SK-N-SH (cell line): ENCODE measurements at regions not wholly inside any gene's neighbourhood (a gene's known extent, or its start where the extent isn't known, plus 50 kb on each side); places are given as distances from the start of the nearest gene placed in this dataset.

Experiments
- CTCF ChIA-PET: fragments of 300-600, 350-600 bp; formaldehyde crosslinking; extraction: SDS; loops from one replicate; lab custom pipeline; 2021; lab: Yijun Ruan, JAX
- POLR2A ChIA-PET: fragments of 350-600 bp; sonication (Branson Sonifier 250); formaldehyde crosslinking; extraction: SDS; loops from one replicate; lab custom pipeline; 2020; ENCODE audit warnings: antibody characterized with exemption, inconsistent platforms; lab: Yijun Ruan, JAX
- DNase-seq: peaks from one replicate; pipeline ENCODE4 v3.0.0; 2012
- H2AFZ ChIP-seq: fragments of 200-600 bp; sonication (generic); 2 replicates; pipeline ENCODE4 v1.8.1; 2016; ENCODE audit warnings: antibody characterized with exemption, mild to moderate bottlenecking, low read depth
- H3F3A ChIP-seq: fragments of 200-600 bp; sonication (generic); replicated peaks from 2 replicates; pipeline ENCODE3; 2016; ENCODE audit warnings: antibody characterized with exemption, mild to moderate bottlenecking; ENCODE audit not compliant: insufficient read depth
- H3K27ac ChIP-seq, 2 experiments: fragments of 200-500 bp in 1 of 2; fragments of 200-600 bp in 1 of 2; sonication (Bioruptor generic) in 1 of 2; sonication (generic), shearing (Covaris generic) in 1 of 2; 2 replicates each; pipeline versions ENCODE4 v1.5.1 to v1.6.1; 2014 to 2016; ENCODE audit warnings: low read depth in 2 of 2, inconsistent platforms in 1 of 2, low read length in 1 of 2, mild to moderate bottlenecking in 1 of 2, mixed read lengths in 1 of 2
- H3K27me3 ChIP-seq: fragments of 200-600 bp; sonication (generic), shearing (Covaris generic); 2 replicates; pipeline ENCODE4 v1.6.1; 2016; ENCODE audit warnings: mixed run types; ENCODE audit not compliant: insufficient read depth
- H3K36me3 ChIP-seq, 2 experiments: fragments of 200-500 bp in 1 of 2; fragments of 200-600 bp in 1 of 2; sonication (Bioruptor generic) in 1 of 2; sonication (generic) in 1 of 2; replicated peaks in 1 of 2; 2 replicates each; pipeline versions ENCODE3 to v1.5.1; 2014 to 2016; ENCODE audit warnings: low read length in 1 of 2, mild to moderate bottlenecking in 1 of 2; ENCODE audit not compliant: insufficient read depth in 2 of 2, control insufficient read depth in 1 of 2
- H3K4me1 ChIP-seq, 2 experiments: fragments of 200-500 bp in 1 of 2; fragments of 200-600 bp in 1 of 2; sonication (Bioruptor generic) in 1 of 2; sonication (generic), shearing (Covaris generic) in 1 of 2; 2 replicates each; pipeline versions ENCODE4 v1.5.1 to v1.6.1; 2014 to 2016; ENCODE audit warnings: low read depth in 1 of 2, low read length in 1 of 2, mixed run types in 1 of 2; ENCODE audit not compliant: insufficient read depth in 2 of 2, control insufficient read depth in 1 of 2
- H3K4me2 ChIP-seq: fragments of 200-600 bp; sonication (generic), shearing (Covaris generic); 2 replicates; pipeline ENCODE4 v1.6.1; 2017; ENCODE audit warnings: mixed run types
- H3K4me3 ChIP-seq, 2 experiments: fragments of 200-500 bp in 1 of 2; fragments of 200-600 bp in 1 of 2; sonication (Bioruptor generic) in 1 of 2; sonication (generic), shearing (Covaris generic) in 1 of 2; 2 replicates each; pipeline versions ENCODE4 v1.5.1 to v1.8.1; 2014 to 2016; ENCODE audit warnings: low read depth in 2 of 2, inconsistent platforms in 1 of 2, low read length in 1 of 2, mild to moderate bottlenecking in 1 of 2, mixed read lengths in 1 of 2, moderate library complexity in 1 of 2
- H3K79me2 ChIP-seq: fragments of 200-600 bp; sonication (generic); 2 replicates; pipeline ENCODE4 v1.8.1; 2017; ENCODE audit warnings: mild to moderate bottlenecking; ENCODE audit not compliant: insufficient read depth
- H3K9ac ChIP-seq: fragments of 200-600 bp; sonication (generic); 2 replicates; pipeline ENCODE4 v1.6.1; 2017; ENCODE audit warnings: mixed run types
- H3K9me2 ChIP-seq: fragments of 200-600 bp; sonication (generic); 2 replicates; pipeline ENCODE4 v1.6.1; 2017; ENCODE audit warnings: mixed run types
- H3K9me3 ChIP-seq: fragments of 200-600 bp; sonication (generic); 2 replicates; pipeline ENCODE4 v1.6.1; 2017; ENCODE audit warnings: mixed run types, mild to moderate bottlenecking, moderate library complexity
- H4K20me1 ChIP-seq: fragments of 200-600 bp; sonication (generic); 2 replicates; pipeline ENCODE4 v1.6.1; 2017; ENCODE audit warnings: mild to moderate bottlenecking, mixed run types; ENCODE audit not compliant: insufficient read depth
- CHD2 ChIP-seq: fragments of 150-350 bp; IDR thresholded peaks from 2 replicates; pipeline ENCODE4 v1.6.1; 2018; ENCODE audit warnings: low read length; ENCODE audit not compliant: partially characterized antibody
- CTCF ChIP-seq: fragments of 200-600 bp; sonication (generic); IDR thresholded peaks from 2 replicates; pipeline ENCODE4 v1.6.1; 2017; ENCODE audit warnings: antibody characterized with exemption, mild to moderate bottlenecking, moderate library complexity
- EZH2phosphoT487 ChIP-seq: fragments of 200-600 bp; sonication (generic); IDR thresholded peaks from 2 replicates; pipeline ENCODE4 v1.6.1; 2017; ENCODE audit warnings: low read depth, mixed run types, mild to moderate bottlenecking, antibody characterized with exemption, moderate library complexity, borderline replicate concordance
- FOXJ3 ChIP-seq: sonication (generic); formaldehyde crosslinking; IDR thresholded peaks from 2 replicates; pipeline ENCODE4 v1.5.1; 2020; ENCODE audit warnings: mild to moderate bottlenecking, missing genetic modification reagents
- GABPA ChIP-seq: IDR thresholded peaks from 2 replicates; pipeline ENCODE4 v1.4.0; 2012; ENCODE audit warnings: low read depth, mild to moderate bottlenecking
- JUND ChIP-seq: IDR thresholded peaks from 2 replicates; pipeline ENCODE4 v1.4.0; 2012
- MXI1 ChIP-seq: IDR thresholded peaks from 2 replicates; pipeline ENCODE4 v1.6.1; 2012; ENCODE audit warnings: mild to moderate bottlenecking, low read depth, low read length, improper control_type of control experiment
- NFIC ChIP-seq: IDR thresholded peaks from 2 replicates; pipeline ENCODE4 v1.4.0; 2012; ENCODE audit warnings: borderline replicate concordance
- NRF1 ChIP-seq: IDR thresholded peaks from 2 replicates; pipeline ENCODE4 v1.6.1; 2012; ENCODE audit warnings: low read depth, mild to moderate bottlenecking, low read length
- RCOR1 ChIP-seq: fragments of 150-350 bp; IDR thresholded peaks from 2 replicates; pipeline ENCODE4 v1.6.1; 2017; ENCODE audit warnings: antibody characterized with exemption, low read length
- REST ChIP-seq: IDR thresholded peaks from 2 replicates; pipeline ENCODE4 v1.6.1; 2012; ENCODE audit warnings: mild to moderate bottlenecking, low read depth, low read length, moderate library complexity
- RFX5 ChIP-seq: IDR thresholded peaks from 2 replicates; pipeline ENCODE4 v1.6.1; 2012; ENCODE audit warnings: mild to moderate bottlenecking, improper control_type of control experiment, low read length
- RXRA ChIP-seq: IDR thresholded peaks from 2 replicates; pipeline ENCODE4 v1.4.0; 2012; ENCODE audit warnings: low read depth, mild to moderate bottlenecking, borderline replicate concordance
- SIN3A ChIP-seq: IDR thresholded peaks from 2 replicates; pipeline ENCODE4 v1.6.1; 2012; ENCODE audit warnings: low read depth, mild to moderate bottlenecking, low read length, moderate library complexity, borderline replicate concordance
- SMC3 ChIP-seq: IDR thresholded peaks from 2 replicates; pipeline ENCODE4 v1.6.1; 2012; ENCODE audit warnings: low read depth, low read length, improper control_type of control experiment
- TAF1 ChIP-seq: IDR thresholded peaks from 2 replicates; pipeline ENCODE4 v1.6.1; 2012; ENCODE audit warnings: low read depth, mild to moderate bottlenecking, low read length, moderate library complexity, borderline replicate concordance
- TCF12 ChIP-seq: IDR thresholded peaks from 2 replicates; pipeline ENCODE4 v1.4.0; 2012
- TEAD4 ChIP-seq: IDR thresholded peaks from 2 replicates; pipeline ENCODE4 v1.4.0; 2012; ENCODE audit warnings: mild to moderate bottlenecking, borderline replicate concordance; ENCODE audit not compliant: insufficient read depth
- USF2 ChIP-seq: fragments of 150-350 bp; IDR thresholded peaks from 2 replicates; pipeline ENCODE4 v1.6.1; 2017; ENCODE audit warnings: antibody characterized with exemption, low read length, low read depth, borderline replicate concordance
- YY1 ChIP-seq: IDR thresholded peaks from 2 replicates; pipeline ENCODE4 v1.4.0; 2012; ENCODE audit warnings: low read depth, mild to moderate bottlenecking
- WGBS: methylation state at CpG from one replicate; pipeline ENCODE4 v1.1.6; 2017; ENCODE audit warnings: low lambda C conversion rate; 5-methylcytosine and 5-hydroxymethylcytosine counted together

GRCh38 chr9:32706725-32707100 is 71.2 kb upstream of the TAF1L start (continued):
- TF ChIP-seq CHD2 (no peak), RXRA (no peak)

GRCh38 chr9:32707326-32707725 is 71.9 kb upstream of the TAF1L start:
- POLR2A ChIA-PET: no interaction called here

GRCh38 chr9:32708480-32709150 is 73.1 kb upstream of the TAF1L start:
- Histone ChIP-seq H3K27ac (no peak overlapping the region), H3K9ac (no peak overlapping the region), H3K9me3 (no peaks in the 10 kb centered on the region), H3K36me3 (no peaks in the 10 kb centered on the region), H2AFZ (no peak overlapping the region), H3K79me2 (no peaks in the 10 kb centered on the region), H3K9me2 (no peaks in the 10 kb centered on the region), H3F3A (no peaks in the 10 kb centered on the region), H3K4me3 (no peak overlapping the region), H4K20me1 (no peaks in the 10 kb centered on the region), H3K4me1 (no peaks in the 10 kb centered on the region; a peak in 1 of 4 replicates), H3K4me2 (no peak overlapping the region), H3K27me3 (no peaks in the 10 kb centered on the region; the same call in 1 of the 2 replicates)
- 16% methylated on average over 3 of the region's 3 CpGs for WGBS
- ChIA-PET CTCF (no interaction called here), POLR2A (no interaction called here)
- DNase-seq: no peak
- TF ChIP-seq SMC3 (no peak), TEAD4 (no peak), MXI1 (no peak), TCF12 (no peak), RFX5 (no peak), CHD2 (no peak), EZH2phosphoT487 (no peak), JUND (no peak), CTCF (no peak), FOXJ3 (CRISPR knock-in tag) (no peak), REST (no peak), RCOR1 (no peak), GABPA (no peak)

More at GRCh38 chr9:32707326-32707725, 71.9 kb upstream of the TAF1L start:
- Histone ChIP-seq H3K27ac (no peak overlapping the region), H3K4me2 (no peak overlapping the region), H3K79me2 (no peaks in the 10 kb centered on the region), H3K36me3 (no peaks in the 10 kb centered on the region), H3K9me2 (no peaks in the 10 kb centered on the region), H2AFZ (no peak overlapping the region), H3K9ac (no peak overlapping the region), H4K20me1 (no peaks in the 10 kb centered on the region), H3K9me3 (no peaks in the 10 kb centered on the region), H3F3A (no peaks in the 10 kb centered on the region), H3K4me1 (no peaks in the 10 kb centered on the region; a peak in 1 of 4 replicates), H3K4me3 (no peak overlapping the region), H3K27me3 (no peaks in the 10 kb centered on the region; the same call in 1 of the 2 replicates)
- no peak for DNase-seq
- CTCF ChIA-PET: interaction anchor here (0.6 to 1.1 kb wide), 2 partner anchors 128 to 235 kb away, joined by 3 to 4 read pairs; no protein-coding TSS in a partner anchor
- TF ChIP-seq SIN3A: no peak
- no peak for TF ChIP-seq RFX5
- TF ChIP-seq RXRA: no peak
- no peak for TF ChIP-seq RCOR1
- no peak for TF ChIP-seq YY1
- TF ChIP-seq TCF12: no peak
- no peak for TF ChIP-seq NRF1
- no peak for TF ChIP-seq USF2
- no peak for TF ChIP-seq EZH2phosphoT487
- no peak for TF ChIP-seq TAF1
- no peak for TF ChIP-seq TEAD4
- TF ChIP-seq NFIC: no peak
- no peak for TF ChIP-seq JUND
- WGBS: 49% methylated on average over 5 of the region's 5 CpGs
